Peyer's patch (tissue), 4 donors: ENCODE measurements at regions not wholly inside any gene's neighbourhood (a gene's known extent, or its start where the extent isn't known, plus 50 kb on each side); places are given as distances from the start of the nearest gene placed in this dataset.

ENCODE experiments used
- DNase-seq, 3 donors: peaks; one replicate each; pipeline ENCODE4 v3.0.0-alpha.2; 2017 to 2019
- H3K27ac ChIP-seq, 4 donors: fragments of 200-600 bp; sonication (generic); one replicate each; pipeline ENCODE4 v1.5.1; 2016 to 2019
- H3K27me3 ChIP-seq, 2 donors: fragments of 200-600 bp; sonication (generic); one replicate each; pipeline ENCODE4 v1.5.1; 2019
- H3K36me3 ChIP-seq, 3 donors: fragments of 200-600 bp; sonication (generic); one replicate each; pipeline ENCODE4 v1.5.1; 2016 to 2019
- H3K4me1 ChIP-seq, 4 donors: fragments of 200-600 bp; sonication (generic); one replicate each; pipeline ENCODE4 v1.5.1; 2016 to 2019
- H3K4me3 ChIP-seq, 4 donors: fragments of 200-600 bp; sonication (generic); 1 replicate in 3 of 4; 2 replicates in 1 of 4; pipeline ENCODE4 v1.5.1; 2016 to 2019; ENCODE audit warnings: mild to moderate bottlenecking in 1 of 4
- H3K9me3 ChIP-seq, 4 donors: fragments of 200-600 bp; sonication (generic); one replicate each; pipeline ENCODE4 v1.5.1; 2016 to 2019; ENCODE audit warnings: mild to moderate bottlenecking in 1 of 4
- CTCF ChIP-seq, 6 experiments: fragments of 450-650 bp in 4 of 6; fragments of 200-600 bp in 2 of 6; sonication (generic) in 1 of 6; IDR thresholded peaks; one replicate each; pipeline ENCODE4 v1.5.1; 2017 to 2019; ENCODE audit warnings: antibody characterized with exemption in 6 of 6, mild to moderate bottlenecking in 3 of 6, moderate library complexity in 1 of 6
- POLR2A ChIP-seq, 2 donors: fragments of 450-650 bp; IDR thresholded peaks; one replicate each; pipeline ENCODE4 v1.5.1; 2017; ENCODE audit warnings: antibody characterized with exemption in 2 of 2, mild to moderate bottlenecking in 2 of 2, moderate library complexity in 2 of 2

- Histone ChIP-seq H3K27ac (no peak overlapping the region), H3K4me1 (no peaks in the 10 kb centered on the region), H3K27me3 (no peaks in the 10 kb centered on the region), H3K4me3 (no peak overlapping the region), H3K36me3 (no peaks in the 10 kb centered on the region), H3K9me3 (no peaks in the 10 kb centered on the region)
- no peak for DNase-seq
- TF ChIP-seq POLR2A (IDR thresholded peaks at IDR 0.05): no peak
- no peak for TF ChIP-seq CTCF (IDR thresholded peaks at IDR 0.05)
Measured at GRCh38 chr18:73666772-73667171, 480.9 kb downstream of the FBXO15 start.

- H3K27me3 ChIP-seq: no peaks in the 10 kb centered on the region
- DNase-seq: no peak
- TF ChIP-seq POLR2A (IDR thresholded peaks at IDR 0.05) (no peak), CTCF (IDR thresholded peaks at IDR 0.05) (no peak)
Measured at GRCh38 chr18:73664896-73665295, 482.7 kb downstream of the FBXO15 start.

GRCh38 chr18:73663581-73663980 is 484.1 kb downstream of the FBXO15 start:
- Histone ChIP-seq H3K9me3 (no peaks in the 10 kb centered on the region), H3K4me1 (no peaks in the 10 kb centered on the region), H3K4me3 (no peak overlapping the region), H3K27ac (no peak overlapping the region), H3K27me3 (no peaks in the 10 kb centered on the region), H3K36me3 (no peaks in the 10 kb centered on the region)
- DNase-seq: no peak
- TF ChIP-seq CTCF (IDR thresholded peaks at IDR 0.05) (no peak), POLR2A (IDR thresholded peaks at IDR 0.05) (no peak)

More at GRCh38 chr18:73664896-73665295, 482.7 kb downstream of the FBXO15 start:
- H3K9me3 ChIP-seq: no peaks in the 10 kb centered on the region
- no peaks in the 10 kb centered on the region for H3K36me3 ChIP-seq
- H3K27ac ChIP-seq: no peak overlapping the region
- no peaks in the 10 kb centered on the region for H3K4me1 ChIP-seq
- no peak overlapping the region for H3K4me3 ChIP-seq

- DNase-seq: no peak
- Histone ChIP-seq H3K4me3 (no peak overlapping the region), H3K27me3 (no peaks in the 10 kb centered on the region), H3K36me3 (no peaks in the 10 kb centered on the region), H3K4me1 (no peaks in the 10 kb centered on the region), H3K9me3 (no peaks in the 10 kb centered on the region), H3K27ac (no peak overlapping the region)
- no peak for TF ChIP-seq POLR2A (IDR thresholded peaks at IDR 0.05)
- TF ChIP-seq CTCF (IDR thresholded peaks at IDR 0.05): no peak
Measured at GRCh38 chr18:73662421-73662820, 485.2 kb downstream of the FBXO15 start.

- Histone ChIP-seq H3K9me3 (no peaks in the 10 kb centered on the region), H3K4me3 (no peak overlapping the region), H3K4me1 (no peaks in the 10 kb centered on the region), H3K27me3 (no peaks in the 10 kb centered on the region), H3K27ac (no peak overlapping the region), H3K36me3 (no peaks in the 10 kb centered on the region)
- no peak for DNase-seq
- TF ChIP-seq CTCF (IDR thresholded peaks at IDR 0.05) (no peak), POLR2A (IDR thresholded peaks at IDR 0.05) (no peak)
Measured at GRCh38 chr18:73660931-73661856, 486.4 kb downstream of the FBXO15 start.
